HCT116 (cell line): ENCODE measurements at regions not wholly inside any gene's neighbourhood (a gene's known extent, or its start where the extent isn't known, plus 50 kb on each side); places are given as distances from the start of the nearest gene placed in this dataset.

ENCODE experiments used
- ATAC-seq: fragments of 200-7000 bp; cut with Tn5 transposase; 2 replicates; pipeline ENCODE4 v1.9.1; 2020; ENCODE audit warnings: mild to moderate bottlenecking, moderate library complexity
- BruUV-seq: library from RNA; stranded (reverse); fragments of 400-500 nt; replicated peaks from 2 replicates; lab custom pipeline; 2021; lab: Mats Ljungman, UMichigan
- CTCF ChIA-PET: fragments of 300-600 bp; sonication (Branson Sonifier 250); formaldehyde crosslinking; loops from one replicate; lab custom pipeline; 2021; ENCODE audit warnings: antibody characterized with exemption; lab: Charles Lee
- POLR2A ChIA-PET: fragments of 300-600, 350-600 bp; sonication (Branson Sonifier 250); formaldehyde crosslinking; loops from one replicate; lab custom pipeline; 2021; ENCODE audit warnings: antibody characterized with exemption; lab: Charles Lee
- RAD21 ChIA-PET, 2 experiments: fragments of 300-600 bp; sonication (Branson Sonifier 250); formaldehyde crosslinking; loops; one replicate each; lab custom pipeline; 2023; ENCODE audit warnings: low total read pairs in 2 of 2; ENCODE audit not compliant: uncharacterized antibody in 2 of 2, unreplicated experiment in 2 of 2, low non-redundant PET in 1 of 2; lab: Charles Lee
- DNase-seq: peaks from one replicate; pipeline ENCODE4 v3.0.0-alpha.2; 2010; ENCODE audit warnings: low read depth, low spot score
- H2AFZ ChIP-seq: fragments of 200-600 bp; shearing (Covaris generic), sonication (generic); 2 replicates; pipeline ENCODE4 v1.6.1; 2017; ENCODE audit warnings: low read depth, mixed run types, mixed read lengths, antibody characterized with exemption, low read length; ENCODE audit not compliant: poor library complexity, severe bottlenecking
- H3K27ac ChIP-seq: 2 replicates; pipeline ENCODE4 v1.5.1; 2012; ENCODE audit warnings: low read depth, low read length
- H3K27me3 ChIP-seq: fragments of 200-600 bp; sonication (generic); 2 replicates; pipeline ENCODE4 v1.6.1; 2016; ENCODE audit warnings: mixed run types, low read length, mixed read lengths; ENCODE audit not compliant: insufficient read depth
- H3K36me3 ChIP-seq, 2 experiments: fragments of 200-500 bp in 1 of 2; fragments of 200-600 bp in 1 of 2; sonication (Bioruptor generic) in 1 of 2; sonication (generic) in 1 of 2; 2 replicates each; pipeline versions ENCODE4 v1.5.1 to v1.6.1; 2014 to 2016; ENCODE audit warnings: low read length in 2 of 2, inconsistent platforms in 1 of 2, mixed read lengths in 1 of 2, mixed run types in 1 of 2; ENCODE audit not compliant: insufficient read depth in 2 of 2, control insufficient read depth in 1 of 2
- H3K4me1 ChIP-seq, 2 experiments: fragments of 200-600 bp in 1 of 2; sonication (generic) in 1 of 2; 2 replicates each; pipeline versions ENCODE4 v1.5.1 to v1.6.1; 2012 to 2017; ENCODE audit warnings: low read length in 2 of 2, inconsistent platforms in 1 of 2, mild to moderate bottlenecking in 1 of 2, mixed read lengths in 1 of 2, mixed run types in 1 of 2, moderate library complexity in 1 of 2; ENCODE audit not compliant: insufficient read depth in 2 of 2, control insufficient read depth in 1 of 2
- H3K4me2 ChIP-seq: fragments of 200-600 bp; sonication (generic); 2 replicates; pipeline ENCODE4 v1.6.1; 2017; ENCODE audit warnings: mixed run types, low read length, mixed read lengths
- H3K4me3 ChIP-seq, 2 experiments: fragments of 200-600 bp in 1 of 2; sonication (generic) in 1 of 2; replicated peaks in 1 of 2; 2 replicates each; pipeline ENCODE4 v1.5.1; 2011 to 2016; ENCODE audit warnings: low read length in 2 of 2, control low read depth in 1 of 2, low read depth in 1 of 2, mild to moderate bottlenecking in 1 of 2, mixed read lengths in 1 of 2, mixed run types in 1 of 2
- H3K79me2 ChIP-seq: fragments of 200-600 bp; sonication (generic); 2 replicates; pipeline ENCODE4 v1.6.1; 2017; ENCODE audit warnings: mild to moderate bottlenecking, mixed run types, low read length, moderate library complexity, mixed read lengths; ENCODE audit not compliant: insufficient read depth
- H3K9ac ChIP-seq: fragments of 200-600 bp; sonication (generic); 2 replicates; pipeline ENCODE4 v1.6.1; 2016; ENCODE audit warnings: low read length, mixed read lengths
- H3K9me2 ChIP-seq: fragments of 200-600 bp; sonication (generic), shearing (Covaris generic); 2 replicates; pipeline ENCODE4 v1.6.1; 2017; ENCODE audit warnings: mixed run types, mild to moderate bottlenecking, moderate library complexity; ENCODE audit not compliant: insufficient read depth
- H3K9me3 ChIP-seq, 2 experiments: fragments of 200-500 bp in 1 of 2; fragments of 200-600 bp in 1 of 2; sonication (Bioruptor generic) in 1 of 2; sonication (generic) in 1 of 2; 2 replicates each; pipeline ENCODE4 v1.6.1; 2014 to 2017; ENCODE audit warnings: low read length in 2 of 2, mixed read lengths in 2 of 2, inconsistent platforms in 1 of 2, low read depth in 1 of 2, mild to moderate bottlenecking in 1 of 2, mixed run types in 1 of 2, moderate library complexity in 1 of 2; ENCODE audit not compliant: control insufficient read depth in 1 of 2, insufficient read depth in 1 of 2
- H4K20me1 ChIP-seq: fragments of 200-600 bp; sonication (generic), shearing (Covaris generic); 2 replicates; pipeline ENCODE4 v1.6.1; 2017; ENCODE audit warnings: mixed run types, mild to moderate bottlenecking, moderate library complexity; ENCODE audit not compliant: insufficient read depth
- ATF3 ChIP-seq: IDR thresholded peaks from 2 replicates; pipeline ENCODE4 v1.6.1; 2012
- CBX3 ChIP-seq: IDR thresholded peaks from 2 replicates; pipeline ENCODE4 v1.6.1; 2012; ENCODE audit warnings: low read depth
- CEBPB ChIP-seq: IDR thresholded peaks from 2 replicates; pipeline ENCODE4 v1.6.1; 2012; ENCODE audit warnings: low read depth
- CTCF ChIP-seq, 3 experiments: fragments of 200-600 bp in 1 of 3; sonication (generic) in 1 of 3; IDR thresholded peaks in 2 of 3; conservative IDR thresholded peaks in 1 of 3; 2 replicates each; pipeline ENCODE4 v1.5.1; 2012 to 2017; ENCODE audit warnings: low read depth in 2 of 3, low read length in 2 of 3, antibody characterized with exemption in 1 of 3, borderline replicate concordance in 1 of 3, control low read depth in 1 of 3, mild to moderate bottlenecking in 1 of 3, mixed read lengths in 1 of 3, mixed run types in 1 of 3, moderate library complexity in 1 of 3; ENCODE audit not compliant: insufficient read depth in 1 of 3
- EGR1 ChIP-seq: IDR thresholded peaks from 2 replicates; pipeline ENCODE4 v1.6.1; 2012; ENCODE audit warnings: low read depth
- ELF1 ChIP-seq: IDR thresholded peaks from 2 replicates; pipeline ENCODE4 v1.6.1; 2012; ENCODE audit warnings: low read depth, borderline replicate concordance
- EZH2phosphoT487 ChIP-seq: fragments of 200-600 bp; IDR thresholded peaks from 2 replicates; pipeline ENCODE4 v1.6.1; 2018; ENCODE audit warnings: antibody characterized with exemption, borderline replicate concordance
- FOSL1 ChIP-seq: IDR thresholded peaks from 2 replicates; pipeline ENCODE4 v1.6.1; 2012; ENCODE audit warnings: low read depth
- JUND ChIP-seq: IDR thresholded peaks from 2 replicates; pipeline ENCODE4 v1.6.1; 2012
- MAX ChIP-seq: IDR thresholded peaks from 2 replicates; pipeline ENCODE4 v1.6.1; 2012
- POLR2A ChIP-seq: IDR thresholded peaks from 2 replicates; pipeline ENCODE4 v1.7.0; 2011; ENCODE audit warnings: borderline replicate concordance; ENCODE audit not compliant: insufficient read depth, insufficient read length; ENCODE audit errors: extremely low read depth
- POLR2AphosphoS5 ChIP-seq: IDR thresholded peaks from 2 replicates; pipeline ENCODE4 v1.6.1; 2011; ENCODE audit warnings: mild to moderate bottlenecking, low read depth, low read length, moderate library complexity
- RAD21 ChIP-seq: IDR thresholded peaks from 2 replicates; pipeline ENCODE4 v1.6.1; 2012; ENCODE audit warnings: low read depth, mild to moderate bottlenecking
- SIN3A ChIP-seq: IDR thresholded peaks from 2 replicates; pipeline ENCODE4 v1.6.1; 2012; ENCODE audit warnings: low read depth
- SP1 ChIP-seq: IDR thresholded peaks from 2 replicates; pipeline ENCODE4 v1.6.1; 2012; ENCODE audit warnings: low read depth
- TCF7L2 ChIP-seq: IDR thresholded peaks from 2 replicates; pipeline ENCODE4 v1.7.0; 2011; ENCODE audit warnings: borderline replicate concordance, inconsistent platforms; ENCODE audit not compliant: insufficient read depth, insufficient read length; ENCODE audit errors: extremely low read depth
- ZFX ChIP-seq: fragments of 450-650 bp; IDR thresholded peaks from 2 replicates; pipeline ENCODE4 v1.6.1; 2017
- ZNF274 ChIP-seq: fragments of 200-500 bp; sonication (Bioruptor generic); IDR thresholded peaks from 2 replicates; pipeline ENCODE4 v1.6.1; 2014; ENCODE audit warnings: mild to moderate bottlenecking, low read depth, low read length, inconsistent platforms
- intact Hi-C: fragments of 100-400 bp; cut with micrococcal nuclease; formaldehyde crosslinking; loops from 2 replicates; pipeline ENCODE4 v1.10.0; 2022

GRCh38 chr15:72912996-72913395 is 129.4 kb upstream of the ADPGK start:
- Histone ChIP-seq H3K4me2 (no peak overlapping the region), H4K20me1 (no peaks in the 10 kb centered on the region), H3K27me3 (no peaks in the 10 kb centered on the region), H3K9me3 (no peaks in the 10 kb centered on the region), H3K79me2 (no peaks in the 10 kb centered on the region), H3K36me3 (no peaks in the 10 kb centered on the region), H3K9me2 (no peaks in the 10 kb centered on the region), H2AFZ (no peak overlapping the region), H3K4me1 (peaks cover 0 to 4% of the 10 kb centered on the region in 2 experiments; a peak in 1 of 4 replicates), H3K4me3 (no peak overlapping the region), H3K9ac (no peak overlapping the region), H3K27ac (no peak overlapping the region)
- intact Hi-C loops = no loop called here
- TF ChIP-seq POLR2A (no peak), EGR1 (no peak), POLR2AphosphoS5 (no peak), ATF3 (no peak), SIN3A (no peak), FOSL1 (no peak), ZNF274 (no peak), CEBPB (no peak)
- no TSS peak for BruUV-seq
- ChIA-PET POLR2A (no interaction called here), RAD21 (no interaction called here), CTCF (no interaction called here)
- no peak for DNase-seq
- no peak for ATAC-seq

- intact Hi-C loops = no loop called here
- Histone ChIP-seq H3K4me1 (peaks cover 0 to 4% of the 10 kb centered on the region in 2 experiments; a peak in 1 of 4 replicates), H3K27me3 (no peaks in the 10 kb centered on the region), H3K4me2 (no peak overlapping the region), H4K20me1 (no peaks in the 10 kb centered on the region), H3K9ac (no peak overlapping the region), H3K79me2 (no peaks in the 10 kb centered on the region), H3K9me3 (no peaks in the 10 kb centered on the region), H3K27ac (no peak overlapping the region), H3K36me3 (no peaks in the 10 kb centered on the region), H3K9me2 (no peaks in the 10 kb centered on the region), H3K4me3 (no peak overlapping the region), H2AFZ (no peak overlapping the region)
- POLR2A ChIA-PET = no interaction called here
- ATAC-seq = no peak
- DNase-seq = no peak
- RAD21 ChIA-PET = no interaction called here
- BruUV-seq = no TSS peak
- CTCF ChIA-PET = no interaction called here
- TF ChIP-seq EGR1 (no peak), TCF7L2 (no peak), SIN3A (no peak), JUND (no peak), MAX (no peak), ELF1 (no peak), ATF3 (no peak), ZFX (no peak), CBX3 (no peak), SP1 (no peak), POLR2AphosphoS5 (no peak), CEBPB (no peak), CTCF (IDR thresholded peaks at IDR 0.05 in 2 of 3, conservative IDR thresholded peaks at IDR 0.05 in 1 of 3; ENCODE audit: borderline replicate concordance in 1 of 3, insufficient read depth in 1 of 3, low read depth in 2 of 3, low read length in 2 of 3) (no peak), POLR2A (no peak), RAD21 (no peak), FOSL1 (no peak), EZH2phosphoT487 (no peak)
These were observed 128.6 kb upstream of the ADPGK start for GRCh38 chr15:72912121-72912520.
